NOMO-1 treated with dmso at 0.1 percent for 144 hours (cell line): ENCODE measurements at regions not wholly inside any gene's neighbourhood (a gene's known extent, or its start where the extent isn't known, plus 50 kb on each side); places are given as distances from the start of the nearest gene placed in this dataset.
"Not testable (repeated sequence)": the region's sequence is repeated elsewhere in the genome, so short reads cannot be mapped to it uniquely, and the experiment has no call there.

Source experiments
- DNase-seq: peaks from one replicate; lab custom pipeline; 2025; ENCODE audit not compliant: unreplicated experiment; lab: John Stamatoyannopoulos, UW

DNA sequence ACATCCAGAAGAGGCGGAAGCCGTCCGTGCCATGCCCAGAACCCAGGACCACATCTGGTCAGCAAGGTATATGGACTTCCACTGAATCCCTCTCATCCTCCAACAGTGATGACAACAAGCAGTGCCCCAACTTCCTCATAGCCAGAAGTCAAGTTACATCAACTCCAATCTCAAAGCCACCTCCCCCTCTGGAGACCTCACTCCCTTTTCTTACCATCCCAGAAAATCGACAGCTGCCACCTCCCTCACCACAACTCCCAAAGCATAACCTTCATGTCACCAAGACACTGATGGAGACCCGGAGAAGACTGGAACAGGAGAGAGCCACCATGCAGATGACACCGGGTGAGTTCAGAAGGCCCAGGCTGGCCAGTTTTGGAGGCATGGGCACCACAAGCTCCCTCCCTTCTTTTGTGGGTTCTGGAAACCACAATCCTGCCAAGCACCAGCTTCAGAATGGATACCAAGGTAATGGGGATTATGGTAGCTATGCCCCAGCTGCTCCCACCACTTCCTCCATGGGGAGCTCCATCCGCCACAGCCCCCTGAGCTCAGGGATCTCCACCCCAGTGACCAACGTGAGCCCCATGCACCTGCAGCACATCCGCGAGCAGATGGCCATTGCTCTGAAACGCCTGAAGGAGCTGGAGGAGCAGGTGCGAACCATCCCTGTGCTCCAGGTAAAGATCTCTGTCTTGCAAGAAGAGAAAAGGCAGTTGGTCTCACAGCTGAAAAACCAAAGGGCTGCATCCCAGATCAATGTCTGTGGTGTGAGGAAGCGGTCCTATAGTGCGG lies 130.3 kb upstream of the DMRT1 start:
- no peak for DNase-seq

DNA sequence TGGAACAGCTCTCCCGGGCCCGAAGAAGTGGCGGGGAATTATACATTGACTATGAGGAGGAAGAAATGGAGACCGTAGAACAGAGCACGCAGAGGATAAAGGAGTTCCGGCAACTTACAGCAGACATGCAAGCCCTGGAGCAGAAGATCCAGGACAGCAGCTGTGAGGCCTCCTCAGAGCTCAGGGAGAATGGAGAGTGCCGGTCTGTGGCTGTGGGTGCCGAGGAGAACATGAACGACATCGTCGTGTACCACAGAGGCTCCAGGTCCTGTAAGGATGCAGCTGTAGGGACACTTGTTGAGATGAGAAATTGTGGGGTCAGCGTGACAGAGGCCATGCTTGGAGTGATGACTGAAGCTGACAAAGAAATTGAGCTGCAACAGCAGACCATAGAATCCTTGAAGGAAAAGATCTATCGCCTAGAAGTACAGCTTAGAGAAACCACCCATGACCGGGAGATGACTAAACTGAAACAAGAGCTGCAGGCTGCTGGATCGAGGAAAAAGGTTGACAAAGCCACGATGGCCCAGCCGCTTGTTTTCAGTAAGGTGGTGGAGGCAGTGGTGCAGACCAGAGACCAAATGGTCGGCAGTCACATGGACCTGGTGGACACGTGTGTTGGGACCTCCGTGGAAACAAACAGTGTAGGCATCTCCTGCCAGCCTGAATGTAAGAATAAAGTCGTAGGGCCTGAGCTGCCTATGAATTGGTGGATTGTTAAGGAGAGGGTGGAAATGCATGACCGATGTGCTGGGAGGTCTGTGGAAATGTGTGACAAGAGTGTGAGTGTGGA lies 129.5 kb upstream of the DMRT1 start:
- no peak for DNase-seq

DNA sequence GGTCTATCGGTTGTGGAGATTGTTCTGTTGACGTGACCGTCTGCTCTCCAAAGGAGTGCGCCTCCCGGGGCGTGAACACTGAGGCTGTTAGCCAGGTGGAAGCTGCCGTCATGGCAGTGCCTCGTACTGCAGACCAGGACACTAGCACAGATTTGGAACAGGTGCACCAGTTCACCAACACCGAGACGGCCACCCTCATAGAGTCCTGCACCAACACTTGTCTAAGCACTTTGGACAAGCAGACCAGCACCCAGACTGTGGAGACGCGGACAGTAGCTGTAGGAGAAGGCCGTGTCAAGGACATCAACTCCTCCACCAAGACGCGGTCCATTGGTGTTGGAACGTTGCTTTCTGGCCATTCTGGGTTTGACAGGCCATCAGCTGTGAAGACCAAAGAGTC lies 128.9 kb upstream of the DMRT1 start:
- no peak for DNase-seq

DNA sequence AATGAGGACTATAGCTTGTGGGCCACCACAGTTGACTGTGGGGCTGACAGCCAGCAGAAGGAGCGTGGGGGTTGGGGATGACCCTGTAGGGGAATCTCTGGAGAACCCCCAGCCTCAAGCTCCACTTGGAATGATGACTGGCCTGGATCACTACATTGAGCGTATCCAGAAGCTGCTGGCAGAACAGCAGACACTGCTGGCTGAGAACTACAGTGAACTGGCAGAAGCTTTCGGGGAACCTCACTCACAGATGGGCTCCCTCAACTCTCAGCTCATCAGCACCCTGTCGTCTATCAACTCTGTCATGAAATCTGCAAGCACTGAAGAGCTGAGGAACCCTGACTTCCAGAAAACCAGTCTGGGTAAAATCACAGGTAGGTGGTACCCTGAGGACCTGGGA lies 128.4 kb upstream of the DMRT1 start:
- no peak for DNase-seq

DNA sequence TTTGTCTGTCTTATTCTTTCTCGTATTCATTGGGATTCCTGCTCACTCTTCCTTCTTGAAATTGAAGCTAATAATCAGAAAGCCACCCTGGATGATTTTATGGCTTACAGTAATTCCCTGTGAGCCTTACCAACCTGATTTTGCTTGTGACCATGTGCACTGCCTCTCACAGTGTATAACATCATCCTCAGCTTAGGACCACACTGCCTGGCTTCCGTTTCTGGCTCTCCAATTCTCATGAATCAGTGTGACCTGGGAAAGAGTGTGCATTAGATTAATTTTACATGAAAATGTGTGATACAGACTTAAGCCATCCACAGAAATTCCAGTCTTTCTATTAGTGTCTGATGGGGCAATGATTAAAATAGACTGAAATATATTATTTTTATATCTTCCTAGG lies 126.8 kb upstream of the DMRT1 start:
- no peak for DNase-seq

DNA sequence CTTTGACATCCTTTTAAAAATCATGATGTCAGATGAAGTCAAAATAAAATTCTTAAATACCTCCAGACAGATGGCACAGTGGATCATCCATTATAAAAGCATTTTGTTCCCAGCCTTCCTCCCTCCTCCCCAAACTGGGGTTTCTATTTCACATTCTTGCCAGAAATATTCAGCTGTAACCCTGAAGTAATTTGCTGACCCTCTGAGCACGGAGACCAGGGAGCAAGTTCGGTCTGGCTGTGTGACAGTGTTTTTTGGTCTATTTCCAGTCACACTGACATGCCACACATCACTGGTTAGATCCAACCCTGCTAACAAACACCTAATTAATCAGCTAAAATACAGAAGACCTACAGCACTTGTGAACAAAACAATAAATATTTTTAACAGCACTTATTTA lies 126.2 kb upstream of the DMRT1 start:
- DNase-seq = no peak

DNA sequence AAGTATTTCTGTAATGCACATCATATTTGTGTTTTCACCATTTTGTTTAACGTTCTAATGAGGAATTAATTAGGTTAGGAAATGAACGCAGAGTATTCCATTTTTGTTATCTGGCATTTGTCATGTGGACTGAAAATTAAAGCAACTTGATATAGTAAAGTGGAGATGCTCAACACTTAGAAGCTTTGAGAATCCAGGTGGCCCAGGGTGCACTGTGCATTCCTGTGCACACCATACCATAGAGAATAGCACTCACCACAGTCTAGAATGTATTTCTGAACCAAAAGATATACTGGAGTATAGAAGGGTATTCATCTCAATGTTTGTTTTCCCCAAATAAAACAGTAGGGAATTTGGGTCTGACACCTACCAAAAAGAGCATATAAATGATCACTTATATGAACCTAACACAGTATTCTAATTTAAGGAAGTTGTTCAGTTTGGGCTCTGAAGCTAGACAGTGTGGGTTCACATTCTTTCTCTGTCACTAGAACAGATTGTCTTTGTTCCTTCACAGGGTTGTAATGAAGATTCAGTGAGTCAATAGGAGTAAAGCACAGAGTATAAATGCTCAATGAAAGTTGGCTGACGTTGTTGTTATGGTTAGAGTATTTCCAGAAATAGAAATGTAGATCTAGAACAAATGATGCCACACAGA lies 125.6 kb upstream of the DMRT1 start:
- DNase-seq = no peak

DNA sequence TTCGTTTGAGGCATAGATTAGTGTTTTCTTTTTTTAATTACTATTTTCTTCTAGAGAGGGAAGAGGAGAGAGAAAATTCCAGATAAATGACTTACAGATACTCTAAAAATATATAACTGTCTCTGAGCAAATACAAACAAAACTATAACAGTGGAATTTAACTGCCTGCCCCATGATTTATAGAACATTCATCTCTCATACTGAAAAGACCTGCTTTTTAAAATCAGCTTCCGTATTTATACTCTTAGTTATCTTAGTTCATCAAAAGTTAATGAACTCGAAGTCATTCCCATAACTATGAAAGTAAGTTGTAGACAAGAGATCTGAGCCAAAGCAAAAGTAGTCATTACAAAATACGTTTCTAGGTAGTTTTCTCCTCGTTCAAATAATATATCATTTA lies 123.8 kb upstream of the DMRT1 start:
- DNase-seq = no peak

DNA sequence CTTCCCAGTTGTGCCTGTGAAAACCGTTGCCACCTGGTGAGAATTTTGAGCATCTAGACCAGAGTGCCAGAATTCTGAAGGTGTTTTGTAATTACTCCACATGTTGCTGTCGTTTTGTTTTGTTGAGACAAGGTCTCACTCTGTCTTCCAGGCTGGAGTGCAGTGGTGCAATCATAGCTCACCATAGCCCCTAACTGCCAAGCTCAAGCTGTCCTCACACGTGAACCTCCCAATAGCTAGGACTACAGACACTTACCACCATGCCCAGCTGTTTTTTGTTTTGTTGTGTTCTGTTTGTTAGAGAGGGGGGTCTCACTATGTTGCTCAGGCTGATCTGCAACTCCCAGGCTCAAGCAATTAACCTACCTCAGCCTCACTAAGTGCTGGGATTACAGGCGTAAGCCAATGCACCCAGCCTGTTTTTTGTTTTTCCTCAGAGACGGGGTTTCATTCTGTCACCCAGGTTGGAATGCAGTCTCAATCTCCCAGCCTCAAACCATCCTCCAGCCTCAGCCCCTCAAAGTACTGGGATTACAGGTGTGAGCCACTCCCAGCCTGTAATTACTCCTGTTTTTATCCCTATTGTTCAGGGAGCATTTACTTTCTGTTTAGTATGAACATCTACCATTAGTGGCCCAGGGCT lies 121.1 kb upstream of the DMRT1 start:
- no peak for DNase-seq

DNA sequence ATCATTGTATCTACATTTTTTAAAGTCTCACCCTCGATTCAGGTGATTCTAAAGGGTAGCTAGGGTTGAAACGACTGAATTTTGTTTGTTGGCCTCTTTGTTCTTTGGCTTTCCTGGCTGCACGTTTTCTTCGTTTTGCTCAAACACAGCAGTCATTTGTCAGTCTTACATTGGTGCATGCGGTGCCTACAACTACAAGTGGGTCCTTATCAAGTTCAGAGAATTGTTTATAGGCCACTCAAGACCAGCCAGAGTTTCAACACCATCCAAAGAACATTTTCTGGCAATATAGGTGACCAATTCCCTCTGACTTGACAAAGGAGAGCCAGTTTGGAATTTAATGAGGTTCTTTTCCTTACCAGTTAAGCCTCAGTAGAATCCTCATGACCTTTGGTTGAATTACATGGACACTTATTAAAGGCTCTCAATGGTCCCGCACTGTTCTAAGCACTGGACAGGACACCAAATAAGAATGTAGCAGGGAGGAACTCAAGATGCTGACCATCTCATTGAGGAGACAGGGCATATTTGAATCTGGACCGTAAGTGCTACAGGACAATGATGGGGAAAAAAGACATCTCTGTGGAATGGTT lies 119.0 kb upstream of the DMRT1 start:
- no peak for DNase-seq

DNA sequence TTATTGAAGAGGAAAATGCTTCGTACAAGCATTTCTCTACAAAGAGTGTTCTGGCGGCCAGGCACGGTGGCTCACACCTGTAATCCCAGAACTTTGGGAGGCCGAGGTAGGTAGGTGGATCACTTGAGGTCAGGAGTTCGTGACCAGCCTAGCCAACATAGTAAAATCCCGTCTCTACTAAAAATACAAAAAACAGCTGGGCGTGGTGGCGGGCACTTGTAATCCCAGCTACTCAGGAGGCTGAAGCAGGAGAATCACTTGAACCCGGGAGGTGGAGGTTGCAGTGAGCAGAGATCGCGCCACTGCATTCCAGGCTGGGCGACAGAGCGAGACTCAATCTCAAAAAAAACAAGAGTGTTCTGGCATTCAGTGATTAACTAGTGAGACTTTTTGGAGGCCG lies 117.0 kb upstream of the DMRT1 start:
- DNase-seq = not testable (repeated sequence)

DNA sequence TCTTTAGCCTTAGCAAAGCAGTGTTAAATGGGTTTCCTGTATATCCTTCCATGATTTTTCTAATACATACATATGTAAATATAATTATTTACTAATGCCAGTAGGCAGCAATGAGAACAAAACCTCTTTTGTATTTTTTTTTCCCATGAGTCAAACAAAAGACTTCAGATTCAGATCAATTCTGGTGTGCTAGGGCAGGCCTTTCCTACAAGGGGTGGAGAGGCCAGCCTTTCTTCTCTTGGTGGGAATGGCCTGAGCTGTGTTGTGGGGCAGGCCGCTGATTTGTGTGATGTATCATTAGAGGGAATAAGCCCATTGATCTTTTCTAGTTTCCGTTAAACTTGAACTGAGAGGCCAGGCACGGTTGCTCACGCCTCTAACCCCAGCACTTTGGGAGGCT lies 115.5 kb upstream of the DMRT1 start:
- DNase-seq = no peak

DNA sequence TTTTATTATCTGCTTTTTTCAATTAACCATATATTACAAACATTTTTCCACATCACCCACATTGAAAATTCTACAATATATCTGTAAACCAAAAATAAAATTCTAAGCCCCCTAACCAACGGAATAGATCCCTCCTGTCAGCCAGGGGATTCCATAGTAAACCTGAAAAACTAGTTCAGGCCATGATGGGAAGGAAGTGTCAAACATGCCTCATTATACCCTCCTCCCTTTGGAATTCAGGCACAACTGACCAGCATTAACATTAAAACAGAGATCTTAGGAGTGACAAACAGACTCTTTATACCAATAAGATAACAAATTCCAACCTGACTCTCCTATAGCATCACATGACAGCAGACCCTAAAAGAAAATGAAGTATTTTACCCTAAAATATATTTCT lies 113.7 kb upstream of the DMRT1 start:
- no peak for DNase-seq

DNA sequence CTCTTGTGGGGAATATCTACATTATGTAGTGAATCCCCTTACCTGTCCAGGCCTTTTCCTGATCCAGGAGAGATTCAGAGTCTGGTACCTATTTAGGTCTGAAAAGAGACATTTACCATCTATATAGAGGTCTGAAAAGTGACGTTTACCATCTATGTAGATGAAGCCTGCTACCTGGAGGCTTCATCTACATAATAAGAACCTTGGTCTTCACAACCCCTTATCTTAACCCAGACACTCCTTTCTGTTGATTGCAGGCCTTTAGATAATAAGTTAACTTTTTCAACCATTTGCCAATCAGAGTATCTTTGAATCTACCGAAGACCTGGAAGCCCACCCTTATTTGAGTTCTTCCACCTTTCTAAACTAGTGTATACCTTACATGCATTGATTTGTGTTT lies 113.0 kb upstream of the DMRT1 start:
- no peak for DNase-seq

DNA sequence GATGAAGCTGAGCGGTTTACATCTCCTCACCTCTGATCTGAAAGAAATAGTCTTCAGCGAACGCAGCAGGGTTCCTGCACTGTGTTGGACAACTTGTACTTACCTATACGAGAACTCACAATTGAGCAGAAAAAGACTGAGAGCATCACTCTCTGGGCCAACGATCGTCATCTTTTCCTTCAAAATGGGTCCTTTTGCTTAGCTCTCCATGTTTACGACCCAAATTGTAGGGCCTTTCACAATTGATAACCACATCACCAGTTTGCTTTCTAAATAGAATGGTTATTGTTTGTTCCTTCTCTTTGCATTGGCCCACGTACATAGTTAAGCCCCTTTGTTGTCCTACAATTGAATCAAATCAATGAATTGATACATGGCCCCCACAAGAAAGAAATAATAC lies 110.0 kb upstream of the DMRT1 start:
- DNase-seq = no peak

DNA sequence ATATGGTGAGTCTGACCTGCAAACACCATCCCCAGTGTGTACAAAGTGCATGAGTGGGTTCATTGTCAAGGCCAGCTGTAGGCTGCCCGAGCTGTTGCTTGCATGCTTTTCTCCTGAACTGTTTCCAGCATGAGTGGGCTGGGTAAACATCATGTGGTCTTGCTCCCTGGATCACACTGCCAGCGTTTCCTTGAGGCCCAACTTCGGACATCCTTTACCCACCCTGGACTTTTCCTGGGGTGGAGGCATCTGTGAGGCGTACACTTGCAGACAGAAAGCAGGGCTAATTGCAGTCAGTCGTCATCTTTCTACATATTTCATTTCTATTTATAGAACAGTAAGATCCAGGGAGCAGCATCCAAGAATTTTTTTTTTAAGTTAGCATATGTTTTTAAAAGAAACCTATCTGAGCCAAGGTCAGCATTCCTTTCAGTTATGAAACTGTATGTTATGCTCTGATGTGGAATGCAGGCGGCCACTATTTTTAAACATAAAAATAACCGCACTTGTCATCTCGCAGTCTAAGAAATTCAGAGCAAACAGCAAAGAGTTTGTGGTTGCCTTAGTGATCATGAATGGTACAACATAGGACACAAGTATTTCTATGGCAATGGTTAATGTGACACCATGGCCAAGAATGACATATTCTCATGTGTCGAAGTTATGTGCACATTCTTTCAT lies 106.5 kb upstream of the DMRT1 start:
- no peak for DNase-seq

DNA sequence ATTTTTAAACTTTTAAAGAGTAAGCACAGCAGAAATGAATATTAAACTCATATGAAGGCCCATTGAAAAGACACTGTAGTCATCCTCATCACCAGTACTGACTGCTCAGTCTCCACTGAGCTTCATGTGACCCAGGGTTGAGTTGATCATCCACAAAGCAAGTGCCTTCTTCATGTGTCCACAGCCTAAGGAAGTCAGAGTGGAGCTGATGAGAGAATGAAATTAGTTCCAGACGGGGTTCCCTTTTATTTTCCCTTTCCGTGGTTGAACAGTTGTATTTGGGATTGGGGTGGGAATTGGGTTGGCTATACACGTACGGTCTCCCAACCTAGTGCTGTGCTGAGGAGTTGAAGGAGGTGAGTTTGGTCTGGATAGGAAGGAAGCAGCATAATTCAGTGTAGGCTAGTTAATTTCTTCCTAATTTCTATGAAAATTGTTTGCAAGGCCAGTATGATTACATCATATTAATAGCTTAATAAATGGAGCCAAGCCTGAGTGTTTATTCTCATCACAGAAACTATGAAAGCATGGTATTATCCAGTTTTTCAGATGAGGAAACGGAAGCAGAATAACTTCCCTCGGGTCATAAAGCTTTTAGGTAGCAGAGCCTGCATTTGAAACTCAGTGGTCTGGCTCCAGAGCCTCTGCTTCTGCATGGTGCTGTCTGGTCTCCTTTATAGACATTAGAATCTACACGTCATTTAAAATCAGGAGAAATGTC lies 103.9 kb upstream of the DMRT1 start:
- DNase-seq = no peak

DNA sequence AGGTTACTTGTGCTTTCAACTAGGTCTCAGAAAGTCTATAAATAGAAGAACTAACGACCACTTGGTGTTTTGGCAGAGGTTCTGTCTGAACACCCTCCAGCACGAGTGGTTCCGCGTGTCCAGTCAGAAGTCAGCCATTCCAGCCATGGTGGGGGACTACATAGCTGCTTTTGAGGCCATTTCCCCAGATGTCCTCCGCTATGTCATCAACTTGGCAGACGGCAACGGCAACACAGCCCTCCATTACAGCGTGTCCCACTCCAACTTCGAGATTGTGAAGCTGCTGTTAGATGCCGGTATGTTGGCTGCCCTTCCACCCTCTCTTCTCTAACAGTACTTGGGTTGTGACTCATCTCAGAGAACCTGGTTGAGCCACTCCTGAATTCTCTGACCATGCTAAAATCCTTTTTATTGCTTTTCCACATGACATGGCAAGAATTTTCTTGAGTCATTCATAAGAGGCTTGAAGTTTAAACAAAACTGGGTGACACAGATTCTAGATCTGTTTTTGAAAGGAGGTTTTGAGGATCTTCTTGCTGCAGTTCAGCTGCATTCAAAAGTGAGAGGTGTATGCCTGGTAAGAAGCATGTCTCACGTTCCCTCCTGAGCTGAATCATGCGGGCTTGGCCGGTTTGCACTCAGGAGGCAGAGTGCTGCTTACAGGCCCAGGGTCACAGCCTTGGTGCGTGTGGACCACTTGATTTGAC lies 103.1 kb upstream of the DMRT1 start:
- DNase-seq = no peak

DNA sequence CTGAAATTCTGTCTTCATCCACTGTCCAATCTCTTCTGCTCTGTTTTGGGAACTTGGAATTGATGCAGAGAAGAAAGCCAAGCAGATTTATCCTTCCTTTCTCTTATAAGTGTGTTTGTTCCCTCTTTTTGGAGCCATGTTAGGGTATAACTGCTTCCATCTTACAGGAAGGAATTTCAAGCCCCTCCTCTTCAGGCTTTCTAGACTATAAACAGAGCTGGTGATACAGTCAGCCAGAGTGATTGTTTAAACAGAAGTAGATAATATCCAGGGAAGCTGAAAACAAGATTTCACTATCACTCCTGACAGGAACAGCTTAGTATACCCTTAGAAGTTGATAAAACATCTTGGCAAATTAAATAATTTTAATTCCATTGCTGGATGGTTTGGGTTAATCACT lies 102.1 kb upstream of the DMRT1 start:
- no peak for DNase-seq
